ENCODE measurements at regions not wholly inside any gene's neighbourhood (a gene's known extent, or its start where the extent isn't known, plus 50 kb on each side); places are given as distances from the start of the nearest gene placed in this dataset.

DNA sequence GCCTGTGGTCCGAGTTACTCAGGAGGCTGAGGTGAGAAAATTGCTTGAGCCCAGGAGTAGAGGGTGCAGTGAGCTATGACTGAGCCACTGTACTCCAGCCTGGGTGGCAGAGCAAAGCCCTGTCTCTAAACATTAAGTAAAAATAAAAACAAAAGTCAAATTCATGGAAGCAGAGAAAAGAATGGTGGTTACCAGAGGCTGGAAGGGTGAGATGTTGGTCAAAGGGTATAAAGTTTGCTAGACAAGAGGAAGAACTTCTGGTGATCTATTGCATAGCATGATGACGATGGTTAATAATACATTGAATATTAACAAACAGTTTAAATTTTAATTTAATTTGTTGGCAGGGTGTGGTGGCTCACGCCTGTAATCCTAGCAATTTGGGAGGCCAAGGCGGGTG lies 68.1 kb downstream of the CRPPA start:
- no peak for TF ChIP-seq CREB1 (IDR thresholded peaks at IDR 0.05; ENCODE audit: low read depth)
- no peak for TF ChIP-seq TEAD4 (IDR thresholded peaks at IDR 0.05)
- no peak for TF ChIP-seq TAF1 (IDR thresholded peaks at IDR 0.05; ENCODE audit: low read depth)
- no peak for TF ChIP-seq NFIC (IDR thresholded peaks at IDR 0.05)
- no peak for TF ChIP-seq EP300 (IDR thresholded peaks at IDR 0.05; ENCODE audit: borderline replicate concordance)
- no peak for TF ChIP-seq RAD21 (IDR thresholded peaks at IDR 0.05; ENCODE audit: low read depth)
- TF ChIP-seq, protein P1, sequence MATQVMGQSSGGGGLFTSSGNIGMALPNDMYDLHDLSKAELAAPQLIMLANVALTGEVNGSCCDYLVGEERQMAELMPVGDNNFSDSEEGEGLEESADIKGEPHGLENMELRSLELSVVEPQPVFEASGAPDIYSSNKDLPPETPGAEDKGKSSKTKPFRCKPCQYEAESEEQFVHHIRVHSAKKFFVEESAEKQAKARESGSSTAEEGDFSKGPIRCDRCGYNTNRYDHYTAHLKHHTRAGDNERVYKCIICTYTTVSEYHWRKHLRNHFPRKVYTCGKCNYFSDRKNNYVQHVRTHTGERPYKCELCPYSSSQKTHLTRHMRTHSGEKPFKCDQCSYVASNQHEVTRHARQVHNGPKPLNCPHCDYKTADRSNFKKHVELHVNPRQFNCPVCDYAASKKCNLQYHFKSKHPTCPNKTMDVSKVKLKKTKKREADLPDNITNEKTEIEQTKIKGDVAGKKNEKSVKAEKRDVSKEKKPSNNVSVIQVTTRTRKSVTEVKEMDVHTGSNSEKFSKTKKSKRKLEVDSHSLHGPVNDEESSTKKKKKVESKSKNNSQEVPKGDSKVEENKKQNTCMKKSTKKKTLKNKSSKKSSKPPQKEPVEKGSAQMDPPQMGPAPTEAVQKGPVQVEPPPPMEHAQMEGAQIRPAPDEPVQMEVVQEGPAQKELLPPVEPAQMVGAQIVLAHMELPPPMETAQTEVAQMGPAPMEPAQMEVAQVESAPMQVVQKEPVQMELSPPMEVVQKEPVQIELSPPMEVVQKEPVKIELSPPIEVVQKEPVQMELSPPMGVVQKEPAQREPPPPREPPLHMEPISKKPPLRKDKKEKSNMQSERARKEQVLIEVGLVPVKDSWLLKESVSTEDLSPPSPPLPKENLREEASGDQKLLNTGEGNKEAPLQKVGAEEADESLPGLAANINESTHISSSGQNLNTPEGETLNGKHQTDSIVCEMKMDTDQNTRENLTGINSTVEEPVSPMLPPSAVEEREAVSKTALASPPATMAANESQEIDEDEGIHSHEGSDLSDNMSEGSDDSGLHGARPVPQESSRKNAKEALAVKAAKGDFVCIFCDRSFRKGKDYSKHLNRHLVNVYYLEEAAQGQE (IDR thresholded peaks at IDR 0.05; ENCODE audit: low read depth), result no peak
- TF ChIP-seq, protein P2, sequence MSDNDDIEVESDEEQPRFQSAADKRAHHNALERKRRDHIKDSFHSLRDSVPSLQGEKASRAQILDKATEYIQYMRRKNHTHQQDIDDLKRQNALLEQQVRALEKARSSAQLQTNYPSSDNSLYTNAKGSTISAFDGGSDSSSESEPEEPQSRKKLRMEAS (IDR thresholded peaks at IDR 0.05), result no peak
- TF ChIP-seq FOXM1 (IDR thresholded peaks at IDR 0.05; ENCODE audit: borderline replicate concordance, low read depth), result no peak
- TF ChIP-seq, protein P3, sequence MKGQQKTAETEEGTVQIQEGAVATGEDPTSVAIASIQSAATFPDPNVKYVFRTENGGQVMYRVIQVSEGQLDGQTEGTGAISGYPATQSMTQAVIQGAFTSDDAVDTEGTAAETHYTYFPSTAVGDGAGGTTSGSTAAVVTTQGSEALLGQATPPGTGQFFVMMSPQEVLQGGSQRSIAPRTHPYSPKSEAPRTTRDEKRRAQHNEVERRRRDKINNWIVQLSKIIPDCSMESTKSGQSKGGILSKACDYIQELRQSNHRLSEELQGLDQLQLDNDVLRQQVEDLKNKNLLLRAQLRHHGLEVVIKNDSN (IDR thresholded peaks at IDR 0.05), result no peak
- TF ChIP-seq ZBTB7A (IDR thresholded peaks at IDR 0.05; ENCODE audit: low read depth), result no peak
